Stimulated activated CD4-positive, alpha-beta T cell treated with anti-CD3 and anti-CD28 coated beads, Interleukin-4, amount 100 ng/mL, for 24 hours (primary cell): ENCODE measurements at regions not wholly inside any gene's neighbourhood (a gene's known extent, or its start where the extent isn't known, plus 50 kb on each side); places are given as distances from the start of the nearest gene placed in this dataset.

Source experiments
- DNase-seq: peaks from one replicate; pipeline ENCODE4 v3.0.0-alpha.2; 2020

GRCh38 chr10:117673230-117674010, 130.9 kb downstream of the EMX2 start:
- DNase-seq, result no peak

- no peak for DNase-seq
These were observed 131.7 kb downstream of the EMX2 start for GRCh38 chr10:117674201-117674600.

GRCh38 chr10:117674646-117675045, 132.1 kb downstream of the EMX2 start:
- no peak for DNase-seq

DNA sequence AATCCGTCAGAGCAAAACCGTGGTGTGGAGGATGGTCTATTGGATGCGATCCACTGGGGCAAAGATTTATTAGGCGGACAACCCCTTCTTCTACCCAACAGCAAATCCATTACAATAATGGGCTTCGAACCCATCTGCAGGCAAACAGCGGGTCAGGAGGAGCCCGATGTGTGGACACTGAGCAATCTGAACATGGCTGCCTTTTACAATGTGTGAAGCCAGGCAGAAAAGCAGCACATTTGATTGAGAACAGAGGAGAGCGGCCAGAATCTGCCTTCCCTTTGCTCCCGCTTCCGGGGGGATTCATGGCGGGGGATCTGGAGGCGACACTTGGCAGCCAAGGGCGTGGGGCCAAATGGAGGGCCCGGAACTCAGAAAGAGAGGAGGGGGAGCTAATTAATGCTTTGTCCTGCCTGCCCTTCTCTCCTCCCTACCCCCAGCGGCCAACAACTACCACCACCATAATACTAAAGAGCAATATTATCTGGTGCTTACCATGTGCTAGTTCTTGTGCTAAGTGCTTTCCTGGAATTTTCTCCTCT, 133.0 kb downstream of the EMX2 start:
- no peak for DNase-seq

DNA sequence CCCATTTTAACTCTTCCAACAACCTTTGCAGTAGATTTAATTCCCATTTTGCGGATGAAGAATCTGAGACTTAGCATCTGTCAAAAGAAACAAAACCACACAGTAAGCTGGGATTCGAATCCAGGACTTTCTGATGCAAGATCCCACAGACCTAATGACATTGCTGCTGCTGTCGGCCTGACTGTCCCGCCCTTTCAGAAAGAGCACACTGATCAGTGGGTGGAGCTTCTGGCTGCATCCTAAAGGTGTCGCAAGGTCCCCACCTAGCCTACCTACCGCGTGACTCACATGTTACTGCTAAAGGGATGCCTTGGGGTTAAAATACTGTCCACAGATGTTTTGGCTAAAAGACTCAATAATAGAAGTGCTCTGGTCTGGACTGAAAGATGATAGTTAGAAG, 134.7 kb downstream of the EMX2 start:
- no peak for DNase-seq

DNA sequence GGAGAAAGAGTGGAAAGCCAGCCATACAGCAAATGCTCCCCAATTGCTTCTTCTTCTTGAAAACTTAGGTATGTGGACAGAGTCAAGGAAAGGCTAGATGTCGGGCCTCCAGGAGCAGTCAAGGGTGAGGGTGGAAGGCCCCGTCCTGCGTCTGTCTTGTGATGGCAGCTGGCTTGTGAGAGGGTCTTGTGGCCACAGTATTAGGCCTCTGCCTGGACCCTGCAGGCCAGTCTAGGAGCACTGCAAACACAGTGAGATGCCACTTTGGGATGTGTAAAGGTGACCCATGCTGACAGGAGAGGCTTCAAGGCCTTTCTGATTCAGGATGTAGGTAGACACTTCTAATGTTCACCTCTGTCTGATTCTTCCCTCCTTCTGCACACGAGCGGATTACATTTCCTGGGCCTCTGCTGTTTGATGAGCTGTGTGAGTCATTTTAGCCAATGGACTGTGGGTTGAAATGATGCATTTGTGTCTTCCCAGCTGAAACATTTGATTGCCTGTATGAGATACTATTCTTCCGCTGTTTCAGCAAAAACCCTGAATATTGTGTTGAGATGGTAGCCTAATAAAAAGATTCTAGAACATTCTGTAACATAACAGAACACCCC, 135.4 kb downstream of the EMX2 start:
- no peak for DNase-seq

- DNase-seq, result no peak
These were observed 138.1 kb downstream of the EMX2 start for GRCh38 chr10:117680601-117681000.

GRCh38 chr10:117681104-117681503, 138.6 kb downstream of the EMX2 start:
- no peak for DNase-seq

DNA sequence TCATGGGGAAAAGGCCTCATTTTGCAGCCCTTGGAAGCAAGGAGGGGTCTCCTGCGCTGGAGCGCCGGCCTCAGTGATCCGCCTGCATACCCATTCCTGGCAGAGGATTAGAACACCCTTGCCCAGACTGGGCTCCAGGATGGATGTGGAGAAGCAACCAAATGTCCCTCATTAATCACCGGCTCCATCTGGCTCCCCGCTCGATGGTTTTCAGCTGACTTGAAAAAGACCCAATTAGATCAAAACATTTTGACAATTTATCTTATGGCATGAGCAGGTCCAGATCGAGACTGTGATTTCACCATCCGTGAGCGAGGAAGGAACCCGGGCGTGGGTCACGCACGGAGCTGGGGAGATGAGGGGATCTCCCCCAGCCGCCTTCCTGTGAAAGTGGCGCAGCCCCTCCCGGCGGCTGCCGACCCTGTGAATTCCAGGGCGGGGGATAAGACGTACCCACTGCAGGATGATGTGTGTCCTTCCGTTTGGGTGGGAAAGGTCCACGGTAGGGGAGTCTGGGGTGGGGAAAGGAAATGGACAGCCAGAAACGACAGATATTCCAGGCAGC, 141.6 kb downstream of the EMX2 start:
- DNase-seq, result no peak

- DNase-seq, result no peak
These were observed 142.2 kb downstream of the EMX2 start for GRCh38 chr10:117684672-117685211.

DNA sequence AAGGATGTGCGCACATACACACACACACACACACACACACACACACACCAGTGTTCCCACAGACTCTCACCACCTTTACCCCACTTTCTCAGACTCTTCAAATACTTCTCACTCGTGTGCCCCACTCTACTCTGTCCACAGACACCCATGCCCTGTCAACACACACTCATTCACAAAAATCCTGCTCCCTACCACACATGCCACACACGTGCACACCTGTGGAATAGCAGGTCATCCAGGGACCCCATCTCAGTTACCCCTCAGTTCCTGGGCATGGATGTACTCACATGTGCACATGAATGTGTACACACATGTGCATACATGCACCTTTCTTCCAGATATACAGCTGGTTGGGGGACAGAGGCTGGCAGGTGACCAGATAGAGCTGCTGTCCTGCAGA, 142.9 kb downstream of the EMX2 start:
- DNase-seq, result no peak

- no peak for DNase-seq
These were observed 144.1 kb downstream of the EMX2 start for GRCh38 chr10:117686606-117687005.

GRCh38 chr10:117688358-117688757, 145.8 kb downstream of the EMX2 start:
- DNase-seq, result no peak

DNA sequence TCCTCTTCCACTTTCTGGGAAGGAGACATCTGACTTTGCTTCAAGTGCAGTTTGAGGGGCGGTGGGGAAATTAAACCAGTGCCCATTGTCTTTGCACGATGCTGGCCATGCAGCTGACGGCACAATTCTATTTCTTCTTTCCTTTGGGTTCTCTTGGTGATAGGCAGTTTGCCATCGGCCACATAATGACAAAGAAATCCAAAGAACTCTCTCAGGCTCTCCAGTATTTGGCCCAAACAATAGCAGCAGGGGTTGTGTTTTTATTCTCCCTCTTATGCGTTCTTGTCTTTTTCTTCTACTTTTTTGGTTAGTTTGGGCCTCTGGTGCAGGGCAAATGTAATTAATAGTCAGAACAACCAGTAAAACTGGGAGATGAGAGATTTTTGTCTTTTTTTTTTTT, 147.0 kb downstream of the EMX2 start:
- DNase-seq, result no peak

GRCh38 chr10:117690359-117690758, 147.8 kb downstream of the EMX2 start:
- no peak for DNase-seq

DNA sequence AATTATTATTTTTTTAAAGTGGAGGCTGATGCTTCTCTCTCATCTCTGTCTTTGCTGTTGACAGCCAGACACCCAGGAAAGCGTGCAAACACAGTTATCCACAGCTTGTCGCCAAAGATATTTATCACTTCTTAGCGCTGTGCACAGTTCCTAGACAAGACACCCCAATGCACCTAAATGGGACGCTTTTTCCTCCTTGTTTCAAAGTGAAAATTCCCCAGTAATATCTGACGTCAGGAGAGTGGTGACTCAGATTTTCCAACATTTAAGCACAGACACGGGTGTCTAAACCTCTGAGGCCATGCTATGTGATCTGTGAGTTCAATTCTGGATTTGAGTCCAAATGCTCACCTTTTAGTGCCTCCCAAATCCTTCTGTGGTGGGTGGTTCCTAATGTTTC, 151.6 kb downstream of the EMX2 start:
- no peak for DNase-seq

GRCh38 chr10:117697402-117697801, 154.9 kb downstream of the EMX2 start:
- DNase-seq, result no peak

- DNase-seq, result no peak
These were observed 156.3 kb downstream of the EMX2 start for GRCh38 chr10:117698809-117699208.

DNA sequence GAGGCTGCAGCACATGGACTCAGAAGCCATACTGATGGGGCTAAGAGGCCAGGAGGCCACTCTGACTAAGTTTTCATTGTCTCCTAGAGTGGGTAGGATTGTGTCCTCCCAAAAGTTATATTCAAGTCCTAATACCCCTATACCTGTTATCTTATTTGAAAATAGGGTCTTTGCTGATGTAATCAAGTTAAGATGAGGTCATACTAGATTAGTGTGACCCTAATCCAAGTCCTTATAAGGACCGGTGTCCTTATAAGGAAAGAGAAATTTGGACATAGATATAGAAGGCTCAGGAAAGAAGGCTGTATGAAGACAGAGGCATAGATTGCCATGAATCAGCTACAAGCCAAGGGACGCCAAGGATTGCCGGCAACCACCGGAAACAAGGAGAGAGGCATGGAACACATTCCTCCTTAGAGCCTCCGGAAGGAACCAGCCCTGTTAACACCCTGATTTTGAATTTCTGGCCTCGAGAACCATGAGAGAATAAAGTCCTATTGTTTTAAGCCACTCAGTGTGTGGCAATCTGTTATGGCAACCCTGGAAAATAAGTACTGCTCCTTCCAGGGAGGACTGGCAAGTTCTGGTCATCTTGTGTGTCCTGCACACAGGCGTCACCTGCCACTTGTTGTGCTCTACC, 157.0 kb downstream of the EMX2 start:
- DNase-seq, result no peak

- no peak for DNase-seq
These were observed 167.7 kb downstream of the EMX2 start for GRCh38 chr10:117710181-117710798.

DNA sequence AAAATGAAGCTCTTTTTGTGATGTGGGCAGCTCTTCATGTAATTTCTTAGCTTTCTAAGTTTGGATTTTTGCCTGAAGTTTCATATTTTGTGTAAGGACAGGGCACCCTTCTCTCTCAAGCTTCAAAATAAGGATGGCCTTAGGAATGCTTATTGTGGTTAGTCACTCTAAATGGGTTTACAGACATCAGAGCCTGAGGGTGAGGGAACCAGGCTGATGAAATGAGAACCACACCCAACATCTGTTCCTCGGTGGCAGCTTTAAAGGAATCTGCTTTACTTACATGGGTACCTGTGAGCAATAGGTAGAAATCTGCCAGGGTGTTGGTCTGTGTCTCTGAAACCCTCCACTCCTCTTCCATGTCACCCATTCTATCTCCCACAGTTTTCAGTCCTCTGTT, 174.3 kb downstream of the EMX2 start:
- no peak for DNase-seq

- no peak for DNase-seq
These were observed 176.7 kb downstream of the EMX2 start for GRCh38 chr10:117718986-117719920.
